ENCODE measurements at regions not wholly inside any gene's neighbourhood (a gene's known extent, or its start where the extent isn't known, plus 50 kb on each side); places are given as distances from the start of the nearest gene placed in this dataset.

GRCh38 chr6:153621491-153621890 lies 417.5 kb upstream of the OPRM1 start:
- no peak for DNase-seq

GRCh38 chr6:153621070-153621469 lies 418.0 kb upstream of the OPRM1 start:
- DNase-seq: no peak

GRCh38 chr6:153618371-153619322 lies 420.4 kb upstream of the OPRM1 start:
- no peak for DNase-seq

- no peak for DNase-seq
These were observed 422.5 kb upstream of the OPRM1 start for GRCh38 chr6:153616506-153616905.

DNA sequence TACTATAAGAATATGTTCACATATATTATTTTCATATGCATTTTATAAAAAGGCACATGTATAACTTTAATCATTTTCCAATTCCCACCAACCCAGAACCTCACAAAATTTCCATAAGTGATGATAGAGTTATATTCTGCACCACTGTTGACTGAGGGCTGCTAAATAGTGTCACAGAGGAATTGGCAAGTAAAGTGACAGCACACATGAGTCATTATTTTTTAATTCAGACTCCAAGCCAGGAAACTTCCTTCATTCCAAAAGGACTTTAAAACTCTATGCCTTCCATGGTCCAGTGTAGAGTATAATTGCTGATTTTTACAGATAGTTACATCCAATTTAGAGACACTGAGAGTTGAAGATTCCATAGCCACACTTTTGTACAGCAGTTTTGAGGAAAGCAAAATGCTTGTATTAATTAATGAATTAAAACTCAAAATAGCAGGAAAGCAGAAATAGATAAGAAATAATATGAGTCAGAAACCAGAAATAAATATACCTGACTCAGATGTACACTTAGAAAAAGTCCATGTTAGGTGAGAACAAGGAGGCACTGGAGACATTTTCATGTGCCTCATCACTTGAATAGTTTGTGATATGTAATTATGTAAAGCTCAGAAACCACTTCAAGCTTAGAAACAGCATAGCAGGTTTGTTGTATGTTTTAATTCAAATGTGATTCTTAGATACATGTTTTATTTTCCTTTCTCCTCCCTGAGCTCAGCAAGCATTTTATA lies 425.2 kb upstream of the OPRM1 start:
- DNase-seq: no peak

DNA sequence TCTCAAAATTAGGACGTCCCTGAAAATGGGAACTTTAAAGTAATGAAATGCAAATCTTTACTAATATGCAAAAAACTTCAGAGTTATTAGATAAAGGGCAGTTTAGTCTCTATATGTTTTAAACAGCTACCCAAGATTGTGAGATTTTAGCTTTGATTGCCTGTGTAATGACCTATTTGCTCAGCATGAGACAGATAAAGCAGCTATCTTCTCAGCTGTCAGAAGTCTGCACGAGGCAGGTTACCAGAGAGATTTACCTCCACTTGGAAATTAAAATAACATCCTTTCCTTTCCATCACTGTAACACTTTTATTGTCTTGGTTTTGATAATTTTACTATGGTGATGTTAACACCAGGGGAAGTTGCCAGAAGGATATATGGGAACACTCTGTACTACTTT lies 436.6 kb upstream of the OPRM1 start:
- no peak for DNase-seq

- DNase-seq: no peak
These were observed 439.1 kb upstream of the OPRM1 start for GRCh38 chr6:153599901-153600300.

GRCh38 chr6:153595903-153596302 lies 443.1 kb upstream of the OPRM1 start:
- DNase-seq: no peak

DNA sequence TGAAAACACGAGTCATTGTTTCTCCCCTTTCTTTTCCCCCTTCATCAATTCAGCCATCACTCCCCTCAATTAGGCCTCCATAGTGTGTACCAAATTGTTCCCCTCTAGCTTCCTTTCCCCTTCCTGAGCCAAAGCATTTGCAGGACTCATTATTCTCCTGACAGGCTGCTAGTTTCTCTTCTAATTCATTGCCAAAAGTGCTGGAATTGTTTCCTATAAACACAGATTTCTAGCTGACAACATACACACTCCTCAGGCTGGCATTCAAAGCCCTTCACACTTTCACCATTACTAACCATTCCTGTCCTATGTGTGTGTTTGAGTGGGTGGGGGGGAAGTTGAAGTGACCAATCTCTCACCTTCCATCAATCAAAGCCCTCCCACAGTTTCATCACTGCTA lies 444.2 kb upstream of the OPRM1 start:
- no peak for DNase-seq

- no peak for DNase-seq
These were observed 447.9 kb upstream of the OPRM1 start for GRCh38 chr6:153591159-153591558.

DNA sequence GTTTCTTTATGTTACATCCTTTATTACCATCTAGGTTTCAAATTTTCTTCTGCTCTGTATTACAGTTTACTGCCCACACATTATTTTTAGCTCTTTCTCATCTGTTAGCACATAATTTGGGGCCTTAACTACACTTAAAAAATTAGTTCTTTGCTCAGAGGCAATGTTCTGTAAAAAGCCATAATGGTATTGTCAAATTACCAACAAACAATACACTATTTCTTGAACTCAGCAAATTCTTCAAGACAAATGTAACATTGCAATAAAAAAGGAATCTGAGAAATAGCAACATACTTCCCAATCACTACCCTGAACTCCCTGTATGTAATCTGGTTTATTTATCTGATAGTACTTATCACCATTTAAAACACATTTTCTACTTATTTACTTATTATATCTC lies 448.6 kb upstream of the OPRM1 start:
- no peak for DNase-seq

DNA sequence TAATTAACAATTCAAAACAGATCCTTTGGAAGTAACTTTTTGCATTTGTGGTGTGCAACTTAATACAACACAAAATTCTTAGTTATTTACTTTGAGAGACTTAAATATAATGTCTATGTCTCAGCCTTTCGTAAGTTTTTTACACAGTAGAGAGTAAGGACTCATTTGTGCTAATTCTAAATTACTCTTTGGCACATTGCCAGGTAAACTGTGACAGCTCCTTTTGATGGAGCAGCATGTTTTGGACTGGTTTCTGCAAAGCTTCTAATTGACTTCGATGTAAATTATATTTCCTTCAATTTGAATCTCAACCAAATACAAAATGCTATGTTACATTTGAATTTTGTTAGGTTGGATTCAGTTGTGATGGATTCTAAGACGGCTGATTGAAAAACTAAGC lies 450.7 kb upstream of the OPRM1 start:
- DNase-seq: no peak

GRCh38 chr6:153583685-153584084 lies 452.6 kb upstream of the RGS17 start:
- DNase-seq: no peak

DNA sequence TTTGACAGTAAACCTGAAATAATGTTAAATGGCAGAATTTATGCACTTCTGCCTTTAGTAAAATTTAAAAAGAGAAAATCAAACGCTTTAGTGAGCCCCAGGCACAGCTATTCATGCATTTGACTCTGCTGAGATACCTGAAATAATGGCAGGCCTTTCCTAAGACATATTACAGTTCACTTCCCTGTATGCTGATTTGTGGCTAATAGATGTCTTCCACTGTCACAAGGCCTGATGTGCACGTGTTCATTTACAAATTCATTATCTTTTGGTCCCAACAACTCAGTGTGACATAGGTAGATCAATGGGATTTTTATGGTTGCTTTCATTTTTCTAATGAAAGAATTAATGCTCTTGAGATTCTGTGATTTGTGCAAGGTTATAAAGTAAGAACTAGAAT lies 449.7 kb upstream of the RGS17 start:
- DNase-seq: no peak

DNA sequence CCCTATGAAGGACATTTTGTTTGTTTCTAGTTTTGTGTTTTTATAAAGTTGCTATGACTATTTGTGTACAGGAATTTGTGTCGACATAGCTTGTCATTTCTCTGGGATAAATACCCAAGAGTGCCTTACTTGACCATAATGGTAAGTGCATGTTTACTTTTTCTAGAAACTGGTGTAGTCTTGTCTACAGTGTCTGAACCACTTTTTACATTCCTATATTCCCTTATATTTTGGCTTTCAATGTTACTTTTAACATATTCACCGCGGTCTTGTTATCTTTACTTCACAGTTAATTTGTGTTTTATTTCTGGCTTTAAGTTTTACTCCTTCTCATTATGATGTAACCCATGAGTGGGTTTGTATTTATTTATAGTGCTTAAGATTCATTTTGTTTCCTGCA lies 444.4 kb upstream of the RGS17 start:
- no peak for DNase-seq

- DNase-seq: no peak
These were observed 443.1 kb upstream of the RGS17 start for GRCh38 chr6:153574231-153574630.

- DNase-seq: no peak
These were observed 441.3 kb upstream of the RGS17 start for GRCh38 chr6:153572371-153572770.

GRCh38 chr6:153568628-153569027 lies 437.5 kb upstream of the RGS17 start:
- DNase-seq: no peak

DNA sequence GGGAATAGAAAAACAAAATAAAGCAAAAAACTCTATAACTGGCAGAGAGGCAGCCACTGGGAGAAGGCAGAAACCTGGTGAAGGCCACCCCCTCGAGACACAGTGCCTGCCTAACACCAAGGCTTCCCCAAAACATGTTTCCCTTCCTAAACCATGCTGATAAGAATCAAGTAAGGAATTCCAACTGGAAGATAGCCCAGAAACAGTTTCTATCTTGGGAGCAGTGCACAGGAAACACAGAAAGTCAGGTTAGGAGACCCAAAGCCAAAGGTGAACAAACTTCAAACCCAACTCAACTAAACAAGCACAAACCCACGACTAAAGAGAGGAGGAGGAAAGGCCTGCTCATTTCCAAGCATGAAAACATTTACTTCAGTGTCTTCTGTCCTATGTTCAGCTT lies 433.7 kb upstream of the RGS17 start:
- DNase-seq: no peak

- no peak for DNase-seq
These were observed 431.9 kb upstream of the RGS17 start for GRCh38 chr6:153563001-153563400.

DNA sequence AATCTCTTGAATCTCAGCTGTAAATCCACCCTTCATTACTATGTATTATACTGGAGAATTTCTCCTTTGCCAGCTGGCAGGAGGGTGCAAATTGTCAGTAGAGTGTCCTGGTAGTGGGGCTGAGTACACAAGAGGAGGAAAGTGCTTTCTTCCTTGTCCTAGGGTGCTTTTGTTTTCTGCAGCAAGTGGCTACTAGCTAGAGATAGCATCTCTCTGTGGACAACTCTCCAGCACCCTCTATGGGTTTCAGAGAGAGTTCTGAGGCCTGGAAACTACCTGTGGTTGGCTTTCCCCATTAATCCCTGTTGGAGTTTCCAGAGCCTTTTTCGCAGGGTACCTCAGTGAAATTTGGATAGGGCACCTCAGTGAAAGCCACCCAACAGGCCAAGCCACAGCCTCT lies 422.5 kb upstream of the RGS17 start:
- no peak for DNase-seq

- DNase-seq: no peak
These were observed 408.5 kb upstream of the RGS17 start for GRCh38 chr6:153539602-153540001.

DNA sequence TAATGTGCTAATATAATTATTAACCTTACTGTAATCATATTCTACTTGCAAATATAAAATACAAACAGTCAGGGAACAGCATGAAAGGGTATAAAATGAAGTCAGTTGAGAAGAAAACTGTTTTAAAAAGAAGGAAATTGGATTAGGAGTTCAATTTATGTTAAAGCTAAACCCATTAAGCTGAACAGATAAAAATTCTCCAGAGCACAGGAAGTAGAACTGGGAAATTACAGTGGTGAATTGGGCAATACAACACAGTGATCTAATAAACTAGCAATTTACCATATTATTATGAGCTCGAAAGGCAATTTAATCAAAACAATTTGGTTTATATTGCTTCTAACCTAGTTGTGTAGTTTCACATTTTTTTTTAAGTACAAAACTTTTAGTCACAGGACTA lies 407.4 kb upstream of the RGS17 start:
- DNase-seq: no peak

DNA sequence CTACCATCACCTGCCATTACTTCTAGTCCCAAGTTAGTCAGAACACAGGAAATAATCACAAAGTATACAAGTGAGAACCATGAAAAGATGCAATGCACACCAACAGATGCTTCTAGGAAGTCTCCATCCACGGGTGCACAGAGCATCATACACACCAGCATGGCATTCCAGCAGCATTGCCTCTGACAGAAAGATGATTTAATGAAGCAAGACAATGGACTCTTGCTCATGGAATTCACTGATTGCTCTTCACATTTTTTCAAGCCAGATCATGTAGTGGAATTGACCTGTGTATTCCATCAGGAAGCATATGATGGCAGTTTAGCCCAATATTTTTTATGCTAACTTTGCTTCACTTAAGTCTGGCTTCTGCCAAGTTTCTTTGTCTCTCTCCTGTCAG lies 406.3 kb upstream of the RGS17 start:
- DNase-seq: no peak
